ENCODE measurements at regions not wholly inside any gene's neighbourhood (a gene's known extent, or its start where the extent isn't known, plus 50 kb on each side); places are given as distances from the start of the nearest gene placed in this dataset.

DNA sequence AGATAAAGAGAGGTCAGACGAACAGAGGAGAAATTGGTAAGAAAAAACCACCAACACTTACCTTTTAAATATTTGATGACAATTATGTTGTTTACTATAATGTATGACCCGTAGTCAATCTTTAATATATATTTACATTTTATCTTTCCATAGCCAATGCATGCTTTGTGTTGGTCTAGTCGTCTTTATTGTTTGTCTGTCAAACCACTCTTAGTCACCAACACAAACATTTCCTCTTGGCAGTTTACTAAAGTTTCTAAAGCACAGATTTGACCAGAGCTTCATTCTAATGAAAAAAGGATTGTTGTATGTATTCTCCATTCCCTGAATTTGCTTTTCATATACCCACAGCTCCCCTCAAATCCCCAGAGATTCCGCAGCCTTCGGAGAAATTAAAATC lies 784.7 kb upstream of the PIK3C3 start:
- POLR2A ChIA-PET, result no interaction called here
- CTCF ChIA-PET, result no interaction called here

DNA sequence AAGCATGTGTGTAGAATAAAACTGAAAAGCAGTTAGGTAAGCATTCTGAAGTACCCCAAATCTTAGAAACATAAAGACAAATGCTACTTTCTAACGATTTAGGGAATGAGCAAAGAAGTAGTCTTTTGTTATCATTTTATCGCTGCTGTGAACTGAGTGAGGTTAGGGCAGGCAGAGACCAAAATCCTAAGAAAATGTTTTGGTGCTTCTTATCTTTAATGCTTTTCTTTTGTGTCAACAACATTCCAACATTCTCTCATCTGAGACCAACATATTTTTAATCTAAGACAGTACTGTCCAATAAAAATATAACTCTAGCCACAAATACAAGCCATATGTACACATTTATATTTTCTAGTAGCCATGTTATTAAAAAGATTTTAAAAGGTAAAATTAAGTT lies 789.4 kb upstream of the PIK3C3 start:
- ChIA-PET CTCF (no interaction called here), POLR2A (no interaction called here)

DNA sequence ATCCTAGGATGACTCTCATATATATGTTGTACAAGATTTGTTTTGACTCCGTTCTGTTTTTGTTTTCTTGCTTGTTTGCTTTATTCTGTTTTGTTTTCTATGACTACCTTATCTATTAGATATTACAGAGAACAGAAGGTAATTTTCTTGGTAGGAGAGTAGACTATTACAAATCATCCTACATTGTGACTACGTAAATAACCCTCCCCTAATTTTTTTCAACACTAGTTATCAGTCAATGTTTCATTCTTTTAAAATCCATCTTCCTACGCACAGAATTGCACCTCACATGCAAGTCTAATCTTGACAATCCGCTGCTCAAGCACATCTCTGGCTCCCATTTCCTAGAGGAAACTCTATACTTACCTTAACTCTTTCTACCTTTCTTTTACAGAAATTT lies 792.3 kb upstream of the PIK3C3 start:
- CTCF ChIA-PET, result no interaction called here
- POLR2A ChIA-PET, result no interaction called here

DNA sequence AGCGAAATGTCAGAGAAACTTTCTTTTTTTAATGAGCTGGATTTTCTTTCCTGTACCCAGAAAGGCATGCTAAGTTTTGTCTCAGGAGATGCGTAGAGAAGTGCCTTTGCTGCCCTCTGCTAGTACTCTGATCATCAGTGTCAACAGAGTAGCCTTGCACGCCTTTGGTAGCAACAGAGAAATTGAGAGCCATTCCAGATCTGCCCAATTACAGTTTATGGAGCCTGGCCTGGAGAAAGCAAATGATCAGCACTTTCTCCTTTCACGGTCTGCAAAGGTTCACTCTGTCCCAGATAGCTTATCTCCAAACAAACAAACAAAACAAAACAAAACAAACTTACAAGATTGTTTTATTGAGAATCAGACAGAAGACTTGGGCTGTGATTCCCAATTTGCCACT lies 792.8 kb upstream of the PIK3C3 start:
- CTCF ChIA-PET, result no interaction called here
- POLR2A ChIA-PET, result no interaction called here

DNA sequence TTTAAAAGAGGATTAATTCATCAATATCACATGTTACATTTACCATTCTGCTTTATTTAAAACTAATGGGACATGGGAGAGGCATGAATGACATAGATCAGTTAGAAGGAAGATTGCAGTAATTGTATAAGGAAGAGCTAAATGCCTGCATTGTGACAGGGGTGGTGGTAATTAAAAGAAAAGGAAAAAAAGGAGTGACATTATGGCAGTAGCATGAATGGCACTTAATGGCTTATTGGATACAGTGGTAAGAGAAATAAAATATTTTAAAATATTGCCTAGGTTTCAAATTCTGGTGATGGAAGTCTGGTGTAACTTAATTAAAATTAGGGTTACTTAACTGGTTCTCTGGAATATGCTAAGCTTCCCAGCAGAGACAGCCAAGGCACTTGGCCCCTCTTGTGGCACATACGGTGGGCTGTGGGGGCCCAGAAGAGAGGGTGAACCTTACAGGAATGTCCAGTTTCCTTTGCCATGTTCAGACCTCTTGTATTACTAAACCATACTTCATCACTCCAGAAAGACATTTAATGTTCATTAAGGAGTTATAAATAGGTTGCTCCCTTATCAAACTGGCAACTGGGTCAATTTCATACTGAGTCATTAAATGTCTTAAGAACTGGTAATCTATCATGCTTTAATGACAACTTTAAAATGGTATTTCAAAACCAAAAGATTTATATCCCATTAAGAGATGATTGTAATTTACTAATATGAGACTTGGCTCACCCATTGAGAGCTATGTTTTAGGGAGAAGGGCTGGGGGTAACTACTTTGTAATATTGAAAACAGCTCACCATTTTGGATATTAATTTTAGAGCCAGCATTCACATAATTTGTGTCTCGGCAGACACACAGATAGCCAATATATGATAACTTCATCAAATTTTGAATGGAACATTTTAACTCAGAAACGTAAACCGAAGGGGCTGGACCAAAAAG lies 798.9 kb upstream of the PIK3C3 start:
- ChIA-PET POLR2A (no interaction called here), CTCF (no interaction called here)

DNA sequence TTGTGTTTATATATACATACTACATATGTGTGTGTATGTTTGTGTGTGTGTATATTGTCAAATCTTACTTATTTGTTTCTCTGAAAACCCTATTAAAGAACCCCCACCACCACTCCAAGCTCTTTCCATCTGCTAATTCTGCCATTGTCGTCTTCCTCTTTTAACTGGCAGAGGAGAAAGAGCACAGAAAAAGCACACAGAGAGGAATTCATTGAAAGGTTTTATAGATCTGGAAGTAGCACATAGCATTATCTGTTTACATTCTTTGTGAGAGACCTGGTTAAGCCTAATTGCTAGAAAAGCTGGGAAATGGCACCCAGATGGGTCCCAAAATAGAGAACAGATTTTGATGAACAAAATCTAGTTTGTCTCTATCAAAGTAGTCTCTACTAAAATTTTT lies 800.0 kb upstream of the PIK3C3 start:
- ChIA-PET CTCF (no interaction called here), POLR2A (no interaction called here)

DNA sequence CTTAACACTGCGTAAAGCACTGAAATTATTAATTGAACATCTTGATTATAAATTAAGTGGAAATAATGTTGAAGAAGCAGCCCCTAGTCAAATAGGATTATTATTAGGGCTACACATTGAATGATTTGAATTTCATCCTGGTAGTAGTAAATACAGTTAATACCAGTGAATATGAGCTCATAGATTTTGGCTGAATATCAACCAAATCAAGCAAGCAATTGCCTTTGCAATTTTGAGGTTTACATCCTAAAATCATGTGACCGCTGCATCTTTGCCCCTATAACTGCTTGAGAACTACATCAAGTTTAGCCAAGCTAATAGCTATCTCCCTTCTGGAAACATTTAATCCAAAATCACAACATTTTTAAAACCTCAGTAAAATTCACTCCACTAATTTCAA lies 801.2 kb upstream of the PIK3C3 start:
- POLR2A ChIA-PET, result no interaction called here
- CTCF ChIA-PET, result no interaction called here

DNA sequence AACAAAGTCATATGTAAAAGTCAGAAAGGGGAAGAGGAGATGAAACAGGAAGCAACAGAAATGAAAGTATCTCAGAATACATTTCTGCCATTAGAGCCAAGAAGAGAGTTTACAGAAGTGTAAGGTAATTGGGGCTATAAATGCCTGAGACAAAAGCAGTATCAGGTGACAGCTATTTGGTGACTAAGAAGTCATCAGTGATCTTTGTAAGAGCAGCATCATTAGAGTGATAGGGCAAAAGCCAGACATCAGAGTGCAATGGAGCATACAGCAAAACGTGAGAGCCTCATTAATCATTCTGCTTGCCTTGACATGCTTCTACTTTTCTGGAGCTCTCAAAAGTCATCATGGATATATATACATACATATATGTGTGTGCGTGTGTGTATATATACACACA lies 804.7 kb upstream of the PIK3C3 start:
- CTCF ChIA-PET, result no interaction called here

DNA sequence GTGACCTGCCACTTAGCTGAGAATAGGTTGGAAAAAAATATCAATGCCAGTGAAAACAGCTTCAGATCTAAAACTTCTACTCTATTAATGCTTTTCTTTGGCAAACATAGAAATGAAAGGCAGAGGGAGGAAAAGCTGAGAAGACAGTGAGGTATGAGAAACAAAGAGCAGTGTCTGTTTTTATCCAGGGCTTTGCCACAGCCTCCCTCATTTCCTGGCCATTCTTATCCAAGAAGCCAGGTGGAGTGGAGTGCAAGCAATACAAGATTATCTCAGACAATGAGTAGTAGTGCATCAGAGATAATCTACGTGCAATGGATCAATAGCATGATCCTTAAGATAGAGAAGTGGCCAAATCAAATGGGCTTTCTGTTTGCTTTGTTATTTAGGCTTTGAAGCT lies 808.7 kb upstream of the PIK3C3 start:
- ChIA-PET POLR2A (no interaction called here), CTCF (no interaction called here)

More for the DNA sequence above, 804.7 kb upstream of the PIK3C3 start:
- POLR2A ChIA-PET, result no interaction called here

DNA sequence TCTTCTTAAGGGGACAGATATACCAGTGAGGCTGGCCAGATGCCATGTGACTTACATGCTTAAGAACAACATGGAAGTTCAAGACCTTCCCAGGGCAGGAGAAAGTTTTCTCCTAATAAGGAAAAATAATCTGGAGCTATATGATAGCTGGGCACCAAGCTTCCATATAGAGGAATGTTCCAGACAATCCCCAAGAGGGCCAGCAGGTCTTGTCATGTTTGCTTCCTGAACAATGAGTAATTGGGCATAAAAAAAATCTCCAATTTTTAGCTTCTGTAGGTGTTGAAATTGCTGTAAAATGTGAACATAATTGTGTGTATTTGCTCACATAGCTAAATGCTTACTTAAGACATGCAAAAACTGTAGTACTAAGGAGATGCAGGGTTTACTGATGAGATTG lies 809.5 kb upstream of the PIK3C3 start:
- CTCF ChIA-PET, result no interaction called here

DNA sequence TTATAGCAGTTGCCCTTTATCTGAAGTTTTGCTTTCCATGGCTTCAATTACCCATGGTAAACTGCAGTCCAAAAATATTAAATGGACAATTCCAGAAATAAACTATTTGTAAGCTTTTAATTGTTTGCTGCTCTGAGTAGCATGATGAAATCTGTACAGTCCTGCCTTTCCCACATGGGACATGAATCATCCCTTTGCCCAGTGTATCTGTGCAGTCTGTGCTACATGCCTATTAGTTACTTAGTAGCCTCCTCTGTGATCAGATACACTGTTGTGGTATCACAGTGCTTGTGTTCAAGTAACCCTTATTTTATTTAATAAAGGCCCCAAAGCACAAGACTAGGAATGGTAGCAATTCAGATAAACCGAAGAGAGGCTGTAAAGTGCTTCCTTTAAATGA lies 810.6 kb upstream of the PIK3C3 start:
- ChIA-PET CTCF (no interaction called here), POLR2A (no interaction called here)

More for the DNA sequence above, 809.5 kb upstream of the PIK3C3 start:
- POLR2A ChIA-PET, result no interaction called here

DNA sequence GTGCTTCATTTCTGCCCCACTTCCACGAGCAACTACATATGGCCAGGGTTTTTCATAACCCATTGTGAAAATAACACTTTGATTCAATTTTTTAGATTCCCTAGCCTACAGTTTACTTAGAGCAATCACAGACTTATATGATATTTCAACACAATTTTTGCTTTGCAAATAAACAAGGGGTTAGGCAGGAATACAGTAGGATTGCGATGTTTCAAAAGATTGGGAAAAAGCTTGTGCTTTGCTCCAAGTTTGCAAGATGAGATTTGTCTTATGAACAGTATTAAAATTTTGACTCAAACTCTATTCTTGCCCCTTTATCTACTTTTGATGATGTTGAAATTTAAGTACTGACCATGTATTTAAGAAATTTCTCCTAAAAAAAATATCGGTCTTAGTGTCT lies 814.5 kb upstream of the PIK3C3 start:
- POLR2A ChIA-PET, result no interaction called here
- CTCF ChIA-PET, result no interaction called here

DNA sequence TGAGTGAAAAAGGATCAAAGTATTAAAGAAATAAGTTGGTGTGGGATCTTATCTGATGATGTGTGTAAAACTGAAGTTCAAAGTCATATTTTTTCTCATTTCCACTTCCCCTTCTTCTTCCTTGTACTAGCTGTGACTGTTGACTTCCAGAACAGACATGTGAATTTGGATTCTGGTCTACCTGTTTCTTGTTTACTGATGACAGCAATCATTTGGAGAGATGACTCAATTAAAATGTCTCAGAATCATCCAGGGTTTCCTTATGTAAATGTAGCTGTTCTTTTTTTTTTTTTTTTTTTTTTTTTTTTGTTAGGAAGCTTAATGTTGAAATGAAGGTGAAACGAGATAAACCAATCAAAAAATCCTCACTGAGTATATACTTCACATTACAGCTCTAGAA lies 819.9 kb upstream of the PIK3C3 start:
- ChIA-PET CTCF (no interaction called here), POLR2A (no interaction called here)

DNA sequence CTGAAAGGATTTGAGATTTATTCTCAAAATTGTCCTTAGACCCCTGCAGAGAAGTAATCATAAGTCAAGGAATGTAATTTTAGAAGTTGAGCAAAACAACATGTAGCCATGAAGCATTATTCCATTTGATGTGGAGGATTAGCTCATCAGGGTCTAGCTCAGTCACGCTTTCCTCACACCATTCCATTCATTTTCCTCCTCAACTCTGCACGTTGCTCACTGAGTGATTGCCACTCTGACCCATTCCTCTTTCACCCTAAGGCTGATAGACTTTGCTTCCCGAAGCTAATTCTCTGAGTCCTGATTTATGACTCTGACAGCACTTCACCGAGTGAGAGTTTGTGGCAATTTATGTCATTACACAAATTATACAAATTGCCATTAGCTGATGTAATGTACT lies 820.6 kb upstream of the PIK3C3 start:
- POLR2A ChIA-PET, result no interaction called here

DNA sequence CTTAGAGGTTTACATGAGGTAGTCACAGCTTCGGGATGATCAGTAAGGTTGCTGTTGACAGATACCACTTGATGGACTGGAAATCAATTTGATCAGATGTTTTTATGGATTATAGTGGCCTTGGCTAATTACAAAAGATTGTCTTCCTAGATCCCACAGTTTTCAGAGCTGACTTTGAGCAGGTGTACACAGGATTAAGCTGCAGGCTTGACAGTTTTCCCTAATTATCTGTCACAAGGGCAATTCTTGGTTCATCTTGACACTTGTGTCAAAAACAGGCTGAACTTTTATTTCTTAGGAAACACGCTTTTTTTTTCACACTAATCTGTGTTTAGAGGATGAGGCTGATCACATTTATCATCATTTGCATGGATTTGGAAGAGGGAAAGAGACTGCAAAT lies 824.0 kb upstream of the PIK3C3 start:
- ChIA-PET POLR2A (no interaction called here), CTCF (no interaction called here)

More for the DNA sequence above, 820.6 kb upstream of the PIK3C3 start:
- CTCF ChIA-PET, result no interaction called here

DNA sequence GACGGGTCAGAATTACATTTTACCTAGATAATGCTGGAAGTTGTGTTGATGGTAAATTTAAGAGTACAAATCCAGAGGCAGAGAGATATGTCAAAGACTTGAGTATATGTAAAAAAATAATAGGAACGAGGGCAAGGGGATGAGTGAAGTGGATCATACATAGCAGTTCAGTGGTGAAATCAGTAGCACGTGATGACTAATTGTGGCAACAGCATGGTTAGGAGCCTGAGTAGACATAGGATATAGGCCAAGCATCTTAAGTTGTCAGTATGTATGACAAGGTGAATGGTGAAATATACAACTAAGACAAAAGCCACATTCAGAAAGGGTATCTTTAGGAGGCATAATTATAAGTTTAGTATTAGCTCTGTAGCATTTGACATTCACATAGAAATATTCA lies 826.5 kb upstream of the PIK3C3 start:
- POLR2A ChIA-PET, result no interaction called here
- CTCF ChIA-PET, result no interaction called here

DNA sequence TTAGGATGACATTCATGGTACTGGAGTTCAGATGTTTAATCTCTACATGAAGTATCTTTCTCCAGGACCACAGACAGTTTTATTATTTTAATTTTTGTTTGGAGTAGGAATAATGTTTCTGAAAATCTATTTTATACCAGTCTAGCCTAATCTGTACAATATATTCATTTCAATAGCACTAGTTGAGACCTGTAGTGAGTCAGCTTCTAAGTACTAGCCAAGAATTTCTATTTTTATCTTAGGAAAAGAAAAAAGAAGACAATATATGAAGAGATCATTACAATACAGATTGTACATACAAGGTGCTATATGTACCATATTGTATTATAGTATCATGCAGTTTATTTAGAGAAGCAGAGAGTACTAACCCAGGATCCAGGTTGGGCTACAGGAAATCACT lies 826.9 kb upstream of the PIK3C3 start:
- CTCF ChIA-PET, result no interaction called here
- POLR2A ChIA-PET, result no interaction called here

DNA sequence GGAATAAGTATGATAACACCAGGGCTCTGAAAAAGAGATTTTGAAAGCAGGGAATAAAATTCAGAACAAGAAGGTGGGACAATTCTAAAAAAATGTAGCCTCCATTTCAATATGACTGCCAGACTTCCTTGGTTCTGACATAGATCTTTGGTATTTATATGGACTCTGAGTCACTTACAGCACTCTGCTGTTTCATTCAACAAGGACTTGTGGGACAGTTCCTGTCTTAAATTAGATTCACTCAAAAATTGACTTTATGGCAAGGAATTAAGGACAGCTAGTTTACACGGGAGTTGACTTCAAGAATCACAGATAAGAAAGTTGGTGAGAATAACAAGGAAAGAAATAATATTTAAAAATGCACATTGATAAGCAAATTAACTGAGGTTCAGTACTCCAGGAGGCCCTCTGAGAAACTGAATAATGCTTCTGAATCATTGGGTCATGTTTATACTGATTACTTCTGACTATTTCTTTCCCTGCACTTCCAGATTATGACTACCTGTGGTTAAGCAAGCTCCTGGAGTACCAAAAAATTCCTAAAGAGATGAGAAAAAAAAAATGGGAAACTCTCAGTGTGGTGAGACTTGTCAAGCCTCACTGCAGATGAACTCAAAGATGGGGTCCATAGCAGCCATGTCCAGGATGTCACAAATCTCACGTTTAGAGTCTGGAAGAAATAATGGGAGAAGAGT lies 828.3 kb upstream of the PIK3C3 start:
- CTCF ChIA-PET, result no interaction called here
- POLR2A ChIA-PET, result no interaction called here

DNA sequence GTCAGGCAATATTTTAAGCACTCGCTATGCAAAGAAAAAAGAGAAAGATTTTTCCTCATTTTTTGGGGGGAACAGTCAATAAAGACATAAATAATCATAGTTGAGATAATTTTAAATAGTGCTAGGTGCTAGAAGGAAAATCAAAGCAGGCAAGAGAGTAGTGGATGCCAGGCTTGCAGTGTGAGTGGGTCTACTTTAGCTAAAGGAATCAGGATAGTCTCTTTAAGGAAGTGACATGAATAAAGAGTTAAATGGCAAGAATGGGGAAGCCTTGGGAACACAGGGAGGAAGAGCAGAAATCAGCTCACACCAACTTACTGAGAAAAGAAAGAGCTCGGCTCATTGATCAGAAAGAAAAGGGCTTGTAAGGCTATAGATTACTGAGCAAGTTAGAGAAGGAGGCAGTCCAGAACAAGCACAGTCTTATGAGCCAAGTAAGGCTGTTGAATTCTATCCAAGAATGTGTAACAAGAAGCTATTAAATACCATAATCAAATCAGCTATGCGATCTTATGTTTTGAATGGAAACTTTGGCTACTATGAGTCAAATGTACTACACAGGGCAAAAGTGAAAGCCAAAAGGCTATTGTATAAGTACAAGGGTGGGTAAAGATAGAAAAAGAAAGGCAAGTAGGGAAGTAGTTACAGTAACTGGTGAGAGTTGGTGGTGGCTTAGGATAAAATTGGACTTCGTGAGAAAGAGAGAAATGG lies 833.8 kb upstream of the PIK3C3 start:
- ChIA-PET CTCF (interaction anchor here (0.6 kb wide), 1 partner anchor 136 kb away, joined by 3 read pairs; no protein-coding TSS in a partner anchor), POLR2A (no interaction called here)

DNA sequence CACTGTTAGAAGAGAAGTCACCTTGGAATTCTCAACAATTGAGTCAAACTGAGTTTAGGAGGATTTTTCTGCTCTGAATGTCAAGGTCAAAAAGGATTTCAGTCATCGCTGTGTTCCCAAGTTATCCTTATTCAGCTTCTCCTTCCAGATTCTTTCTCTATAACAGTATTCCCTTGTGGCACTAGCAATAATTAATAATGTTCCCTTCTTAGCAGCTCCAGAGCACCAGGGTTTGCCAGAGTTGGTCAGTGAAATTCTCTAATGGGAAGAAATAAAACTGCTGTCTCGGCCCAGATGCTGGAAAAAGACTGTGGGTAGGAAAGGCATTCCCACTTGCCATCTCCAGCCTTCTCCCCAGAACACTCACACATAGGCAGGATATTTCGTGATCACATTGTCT lies 836.0 kb upstream of the PIK3C3 start:
- ChIA-PET POLR2A (no interaction called here), CTCF (no interaction called here)

DNA sequence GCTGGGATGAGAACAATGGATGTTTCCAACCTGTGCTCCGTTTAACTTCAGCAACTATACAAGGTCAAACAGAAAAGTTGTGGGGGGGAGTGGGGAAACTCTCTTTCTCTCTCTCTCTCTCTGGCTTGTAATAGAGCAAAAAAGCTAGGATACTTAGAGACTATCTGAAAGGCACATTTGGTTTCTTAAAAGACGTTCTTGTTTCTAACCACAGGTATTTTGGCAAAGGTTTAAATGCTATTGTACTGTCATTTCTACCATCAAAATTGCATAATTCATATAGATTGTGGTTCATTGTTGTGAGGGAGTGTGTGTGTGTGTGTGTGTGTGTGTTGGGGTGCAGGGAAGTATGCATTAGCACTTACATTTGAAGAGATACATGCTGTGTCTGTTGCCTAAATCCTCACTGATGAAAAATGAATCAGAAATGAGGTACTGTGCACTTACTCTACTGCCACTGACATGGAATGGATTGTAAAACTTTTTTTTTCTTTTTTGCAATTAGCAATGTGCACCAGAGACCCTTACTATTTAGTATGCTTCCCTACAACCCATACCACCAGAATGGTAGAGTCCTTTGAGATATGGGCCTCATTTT lies 841.0 kb upstream of the PIK3C3 start:
- POLR2A ChIA-PET, result no interaction called here
- CTCF ChIA-PET, result no interaction called here

Data from activated CD8-positive, alpha-beta memory T cell treated with anti-CD3 and anti-CD28 coated beads for 36 hours (primary cell).